Fibroblast of mammary gland (primary cell): ENCODE measurements at regions not wholly inside any gene's neighbourhood (a gene's known extent, or its start where the extent isn't known, plus 50 kb on each side); places are given as distances from the start of the nearest gene placed in this dataset.

Experiments
- DNase-seq: peaks from one replicate; pipeline ENCODE4 v3.0.0-alpha.2; 2010; ENCODE audit warnings: low read depth
- H3K4me3 ChIP-seq: 2 replicates; pipeline ENCODE4 v1.5.1; 2011; ENCODE audit warnings: low read depth, mild to moderate bottlenecking, low read length, moderate library complexity; ENCODE audit not compliant: control insufficient read depth
- TF ChIP-seq, protein P1 (sequence below): conservative IDR thresholded peaks from 2 replicates; pipeline ENCODE4 v1.5.1; 2011; ENCODE audit warnings: low read depth, low read length, inconsistent platforms; ENCODE audit not compliant: control insufficient read depth, insufficient read depth

- DNase-seq: no peak
- TF ChIP-seq, protein P1, sequence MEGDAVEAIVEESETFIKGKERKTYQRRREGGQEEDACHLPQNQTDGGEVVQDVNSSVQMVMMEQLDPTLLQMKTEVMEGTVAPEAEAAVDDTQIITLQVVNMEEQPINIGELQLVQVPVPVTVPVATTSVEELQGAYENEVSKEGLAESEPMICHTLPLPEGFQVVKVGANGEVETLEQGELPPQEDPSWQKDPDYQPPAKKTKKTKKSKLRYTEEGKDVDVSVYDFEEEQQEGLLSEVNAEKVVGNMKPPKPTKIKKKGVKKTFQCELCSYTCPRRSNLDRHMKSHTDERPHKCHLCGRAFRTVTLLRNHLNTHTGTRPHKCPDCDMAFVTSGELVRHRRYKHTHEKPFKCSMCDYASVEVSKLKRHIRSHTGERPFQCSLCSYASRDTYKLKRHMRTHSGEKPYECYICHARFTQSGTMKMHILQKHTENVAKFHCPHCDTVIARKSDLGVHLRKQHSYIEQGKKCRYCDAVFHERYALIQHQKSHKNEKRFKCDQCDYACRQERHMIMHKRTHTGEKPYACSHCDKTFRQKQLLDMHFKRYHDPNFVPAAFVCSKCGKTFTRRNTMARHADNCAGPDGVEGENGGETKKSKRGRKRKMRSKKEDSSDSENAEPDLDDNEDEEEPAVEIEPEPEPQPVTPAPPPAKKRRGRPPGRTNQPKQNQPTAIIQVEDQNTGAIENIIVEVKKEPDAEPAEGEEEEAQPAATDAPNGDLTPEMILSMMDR: no peak
- H3K4me3 ChIP-seq: no peak overlapping the region
These were observed 82.4 kb downstream of the RTP4 start for GRCh38 chr3:187450431-187451190.

- TF ChIP-seq, protein P1: no peak
These were observed 80.5 kb downstream of the RTP4 start for GRCh38 chr3:187448674-187449073.

DNA sequence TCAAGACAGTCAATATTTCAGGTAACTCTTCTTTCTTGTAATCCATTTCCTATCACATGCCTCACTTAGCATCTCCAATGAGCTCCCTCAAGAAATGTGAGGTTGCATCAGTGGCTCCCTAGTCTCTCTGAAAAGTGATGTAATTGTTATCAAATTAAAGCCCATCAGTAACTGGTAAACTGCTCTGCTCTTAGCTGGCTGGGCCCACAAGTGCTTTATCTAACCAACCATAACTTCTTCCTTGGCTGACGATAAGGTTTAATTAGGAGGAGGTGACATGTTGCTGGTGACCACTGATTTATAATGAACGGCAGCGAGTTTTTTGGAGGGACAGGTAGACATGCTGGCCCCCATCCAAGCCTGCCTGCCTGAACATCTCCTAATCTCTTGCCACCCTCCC lies 79.6 kb downstream of the RTP4 start:
- TF ChIP-seq, protein P1: no peak
- no peak for DNase-seq
- no peak overlapping the region for H3K4me3 ChIP-seq

More at GRCh38 chr3:187448674-187449073, 80.5 kb downstream of the RTP4 start:
- H3K4me3 ChIP-seq: no peak overlapping the region
- DNase-seq: no peak

DNA sequence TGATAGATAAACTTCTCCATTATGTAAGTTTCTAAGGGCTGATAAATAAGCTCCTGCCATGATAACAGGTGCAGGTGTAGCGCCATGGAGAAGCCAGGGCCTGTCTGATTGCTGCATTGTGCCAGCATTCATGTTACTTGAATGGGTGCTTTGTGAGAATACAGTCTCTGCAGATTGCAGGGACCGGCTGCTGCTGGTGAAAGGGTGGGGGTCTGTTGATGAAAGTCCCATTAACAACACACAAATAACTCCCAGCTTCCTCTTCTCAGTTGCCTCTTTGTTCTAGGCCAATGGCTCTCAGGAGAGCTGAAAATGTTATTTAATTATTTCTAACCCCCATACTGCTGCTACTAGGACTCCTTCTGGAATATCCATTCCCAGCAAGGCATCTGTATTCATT lies 77.2 kb downstream of the RTP4 start:
- DNase-seq: no peak
- TF ChIP-seq, protein P1: no peak
- no peak overlapping the region for H3K4me3 ChIP-seq

- no peak for DNase-seq
- H3K4me3 ChIP-seq: no peak overlapping the region
- TF ChIP-seq, protein P1: no peak
These were observed 66.3 kb downstream of the RTP4 start for GRCh38 chr3:187434524-187434923.

GRCh38 chr3:187430576-187430975 lies 62.4 kb downstream of the RTP4 start:
- no peak for DNase-seq
- TF ChIP-seq, protein P1: peak; percentile 23

More at GRCh38 chr3:187430576-187430975, 62.4 kb downstream of the RTP4 start:
- H3K4me3 ChIP-seq: no peak overlapping the region
